ENCODE measurements at regions not wholly inside any gene's neighbourhood (a gene's known extent, or its start where the extent isn't known, plus 50 kb on each side); places are given as distances from the start of the nearest gene placed in this dataset.

DNA sequence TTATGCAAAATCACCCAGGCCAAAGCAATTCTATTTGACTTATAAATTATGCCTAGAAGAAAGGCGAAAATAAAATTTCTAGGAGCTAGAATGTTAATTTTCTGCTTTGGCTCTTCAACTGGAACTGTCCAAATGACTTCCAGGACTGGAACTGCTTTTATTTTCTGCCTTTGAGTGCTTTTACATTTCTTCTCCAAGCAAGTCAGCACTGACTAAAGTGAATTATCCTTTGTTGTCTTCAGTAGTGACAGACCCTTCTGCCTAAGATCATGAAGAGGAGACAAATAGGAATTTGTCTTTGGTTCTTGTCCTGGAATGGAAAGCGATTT, 255.9 kb downstream of the DNAJB9 start:
- Mint-ChIP-seq H3K27ac (no peak overlapping the region), H3K4me1 (no peaks in the 10 kb centered on the region), H3K27me3 (ENCODE audit: low read depth in 3 of 3) (no peaks in the 10 kb centered on the region), H3K4me3 (no peak overlapping the region), H3K36me3 (no peaks in the 10 kb centered on the region), H3K9me3 (peaks cover 0 to 5% (median 0%) of the 10 kb centered on the region in 7 donors)
- 93% methylated on average over 1 of the region's 2 CpGs for WGBS (ENCODE audit: insufficient coverage)
- Histone ChIP-seq H2AFZ (ENCODE audit: insufficient read depth, low read depth, low read length, poor library complexity, severe bottlenecking) (no peak overlapping the region), H3K4me2 (replicated peaks; ENCODE audit: extremely low read depth, low read length, poor library complexity, severe bottlenecking) (no peak overlapping the region), H3K27ac (ENCODE audit: low read depth in 1 of 2, low read length in 2 of 2) (no peak overlapping the region), H3K9ac (ENCODE audit: insufficient read depth, low read length, poor library complexity, severe bottlenecking) (no peak overlapping the region), H4K20me1 (ENCODE audit: insufficient read depth, low read length) (no peaks in the 10 kb centered on the region), H3K79me2 (ENCODE audit: insufficient read depth, low read length) (no peaks in the 10 kb centered on the region), H3K27me3 (ENCODE audit: control insufficient read depth in 2 of 2, insufficient read depth in 2 of 2, low read length in 2 of 2) (no peaks in the 10 kb centered on the region), H3K4me3 (replicated peaks in 1 of 3; ENCODE audit: low read depth in 2 of 3, low read length in 3 of 3) (no peak overlapping the region), H3K36me3 (replicated peaks in 1 of 2; ENCODE audit: control insufficient read depth in 1 of 2, insufficient read depth in 2 of 2, low read length in 2 of 2) (no peaks in the 10 kb centered on the region), H3K4me1 (ENCODE audit: control insufficient read depth in 1 of 2, insufficient read depth in 2 of 2, low read length in 2 of 2) (no peaks in the 10 kb centered on the region), H3K9me3 (replicated peaks in 1 of 2; ENCODE audit: control insufficient read depth in 1 of 2, insufficient read depth in 1 of 2, low read length in 2 of 2) (no peaks in the 10 kb centered on the region)
- DNase-seq: no peak
- TF ChIP-seq, protein P1, sequence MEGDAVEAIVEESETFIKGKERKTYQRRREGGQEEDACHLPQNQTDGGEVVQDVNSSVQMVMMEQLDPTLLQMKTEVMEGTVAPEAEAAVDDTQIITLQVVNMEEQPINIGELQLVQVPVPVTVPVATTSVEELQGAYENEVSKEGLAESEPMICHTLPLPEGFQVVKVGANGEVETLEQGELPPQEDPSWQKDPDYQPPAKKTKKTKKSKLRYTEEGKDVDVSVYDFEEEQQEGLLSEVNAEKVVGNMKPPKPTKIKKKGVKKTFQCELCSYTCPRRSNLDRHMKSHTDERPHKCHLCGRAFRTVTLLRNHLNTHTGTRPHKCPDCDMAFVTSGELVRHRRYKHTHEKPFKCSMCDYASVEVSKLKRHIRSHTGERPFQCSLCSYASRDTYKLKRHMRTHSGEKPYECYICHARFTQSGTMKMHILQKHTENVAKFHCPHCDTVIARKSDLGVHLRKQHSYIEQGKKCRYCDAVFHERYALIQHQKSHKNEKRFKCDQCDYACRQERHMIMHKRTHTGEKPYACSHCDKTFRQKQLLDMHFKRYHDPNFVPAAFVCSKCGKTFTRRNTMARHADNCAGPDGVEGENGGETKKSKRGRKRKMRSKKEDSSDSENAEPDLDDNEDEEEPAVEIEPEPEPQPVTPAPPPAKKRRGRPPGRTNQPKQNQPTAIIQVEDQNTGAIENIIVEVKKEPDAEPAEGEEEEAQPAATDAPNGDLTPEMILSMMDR (IDR thresholded peaks at IDR 0.05): no peak
- intact Hi-C loops (cut with micrococcal nuclease): no loop called here

DNA sequence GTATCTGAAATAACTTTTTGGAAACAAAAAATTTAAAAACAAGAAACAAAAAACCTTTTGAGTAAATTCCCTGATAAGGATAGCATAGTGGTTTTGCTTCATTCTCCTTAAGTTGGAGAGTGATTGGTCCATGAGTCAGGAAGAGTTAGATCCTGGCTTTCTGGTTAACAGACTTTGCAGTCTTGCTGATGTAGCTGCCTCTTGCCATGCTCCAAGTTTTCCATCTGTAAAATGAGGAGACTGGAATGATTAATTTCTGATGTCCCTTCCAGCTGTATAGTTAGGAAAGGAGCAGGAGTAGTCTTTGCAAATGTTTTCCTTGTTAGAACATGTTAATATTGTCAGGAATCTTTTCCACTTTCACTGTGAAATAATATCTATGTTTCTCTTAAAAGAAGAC, 266.6 kb downstream of the DNAJB9 start:
- Histone ChIP-seq H3K9me3 (replicated peaks in 1 of 2; ENCODE audit: control insufficient read depth in 1 of 2, insufficient read depth in 1 of 2, low read length in 2 of 2) (peaks cover 0 to 7% of the 10 kb centered on the region in 2 donors), H3K36me3 (replicated peaks in 1 of 2; ENCODE audit: control insufficient read depth in 1 of 2, insufficient read depth in 2 of 2, low read length in 2 of 2) (no peaks in the 10 kb centered on the region), H3K4me2 (replicated peaks; ENCODE audit: extremely low read depth, low read length, poor library complexity, severe bottlenecking) (no peak overlapping the region), H3K4me1 (ENCODE audit: control insufficient read depth in 1 of 2, insufficient read depth in 2 of 2, low read length in 2 of 2) (no peaks in the 10 kb centered on the region), H4K20me1 (ENCODE audit: insufficient read depth, low read length) (no peaks in the 10 kb centered on the region), H3K27me3 (ENCODE audit: control insufficient read depth in 2 of 2, insufficient read depth in 2 of 2, low read length in 2 of 2) (no peaks in the 10 kb centered on the region), H3K79me2 (ENCODE audit: insufficient read depth, low read length) (no peaks in the 10 kb centered on the region), H3K4me3 (replicated peaks in 1 of 3; ENCODE audit: low read depth in 2 of 3, low read length in 3 of 3) (no peak overlapping the region), H3K9ac (ENCODE audit: insufficient read depth, low read length, poor library complexity, severe bottlenecking) (no peak overlapping the region), H3K27ac (ENCODE audit: low read depth in 1 of 2, low read length in 2 of 2) (no peak overlapping the region), H2AFZ (ENCODE audit: insufficient read depth, low read depth, low read length, poor library complexity, severe bottlenecking) (no peak overlapping the region)
- peaks cover 1 to 13% (median 3%) of the 10 kb centered on the region in 7 donors for H3K9me3 Mint-ChIP-seq
- peaks cover 0 to 2% (median 1%) of the 10 kb centered on the region in 3 donors for H3K27me3 Mint-ChIP-seq (ENCODE audit: low read depth in 3 of 3)
- no peaks in the 10 kb centered on the region for H3K4me1 Mint-ChIP-seq
- no peaks in the 10 kb centered on the region for H3K36me3 Mint-ChIP-seq
- TF ChIP-seq, protein P1 (IDR thresholded peaks at IDR 0.05): no peak
- no peak overlapping the region for H3K27ac Mint-ChIP-seq
- H3K4me3 Mint-ChIP-seq: no peak overlapping the region
- intact Hi-C loops (cut with micrococcal nuclease): no loop called here
- no peak for DNase-seq
